GM12878 (cell line): ENCODE measurements at regions not wholly inside any gene's neighbourhood (a gene's known extent, or its start where the extent isn't known, plus 50 kb on each side); places are given as distances from the start of the nearest gene placed in this dataset.

ENCODE experiments used
- ATAC-seq: fragments of 200-7000 bp; cut with Tn5 transposase; 3 replicates; pipeline ENCODE4 v1.9.1; 2020; ENCODE audit warnings: mild to moderate bottlenecking, moderate library complexity
- BruUV-seq: library from RNA; stranded (reverse); fragments of 400-500 nt; replicated peaks from 2 replicates; lab custom pipeline; 2021; lab: Mats Ljungman, UMichigan
- CTCF ChIA-PET: fragments of 300-600 bp; sonication (Branson Sonifier 250); formaldehyde crosslinking; extraction: SDS; loops from one replicate; lab custom pipeline; 2021; ENCODE audit warnings: inconsistent platforms; lab: Yijun Ruan, JAX
- POLR2A ChIA-PET: fragments of 350-600 bp; formaldehyde crosslinking; extraction: SDS; loops from one replicate; lab custom pipeline; 2021; ENCODE audit warnings: inconsistent platforms; lab: Charles Lee
- RAD21 ChIA-PET: fragments of 300-600 bp; sonication (Branson Sonifier 250); formaldehyde crosslinking; loops from one replicate; lab custom pipeline; 2023; ENCODE audit warnings: antibody characterized with exemption; ENCODE audit not compliant: unreplicated experiment; lab: Charles Lee
- SMC1A ChIA-PET: fragments of 300-600 bp; sonication (Branson Sonifier 250); formaldehyde crosslinking; loops from one replicate; lab custom pipeline; 2023; ENCODE audit not compliant: unreplicated experiment, uncharacterized antibody; lab: Charles Lee
- DNase-seq: peaks from one replicate; pipeline ENCODE4 v3.0.0-alpha.2; 2011; ENCODE audit warnings: low read depth, low spot score
- FAIRE-seq: peaks from 3 replicates; lab custom pipeline; 2011; peaks lifted over from hg19 to GRCh38; lab: Jason Lieb, UNC
- H2AFZ ChIP-seq: 2 replicates; pipeline ENCODE4 v1.6.0; 2011; ENCODE audit warnings: low read depth, low read length, control low read depth; ENCODE audit not compliant: control insufficient read depth
- H3K27ac ChIP-seq: 2 replicates; pipeline ENCODE4 v1.5.1; 2011; ENCODE audit warnings: control low read depth; ENCODE audit not compliant: control insufficient read depth, insufficient read depth
- H3K27me3 ChIP-seq, 2 experiments: replicated peaks in 1 of 2; 2 replicates each; pipeline versions ENCODE4 v1.6.0 to v1.6.1; 2011; ENCODE audit warnings: low read length in 1 of 2; ENCODE audit not compliant: control insufficient read depth in 2 of 2, insufficient read depth in 2 of 2
- H3K36me3 ChIP-seq, 2 experiments: 2 replicates each; pipeline ENCODE4 v1.5.1; 2011; ENCODE audit warnings: low read length in 1 of 2; ENCODE audit not compliant: control insufficient read depth in 2 of 2, insufficient read depth in 2 of 2
- H3K4me1 ChIP-seq: 2 replicates; pipeline ENCODE4 v1.6.1; 2011; ENCODE audit warnings: mild to moderate bottlenecking, low read length, moderate library complexity, mixed read lengths; ENCODE audit not compliant: control insufficient read depth, insufficient read depth
- H3K4me2 ChIP-seq: 2 replicates; pipeline ENCODE4 v1.6.0; 2011; ENCODE audit warnings: control low read depth; ENCODE audit not compliant: control insufficient read depth, insufficient read depth
- H3K4me3 ChIP-seq: fragments of 200-600 bp; sonication (generic); 2 replicates; pipeline ENCODE4 v1.5.1; 2016
- H3K79me2 ChIP-seq: 2 replicates; pipeline ENCODE4 v1.6.0; 2011; ENCODE audit warnings: low read length; ENCODE audit not compliant: control insufficient read depth, insufficient read depth
- H3K9ac ChIP-seq: 2 replicates; pipeline ENCODE4 v1.8.0; 2011; ENCODE audit warnings: low read length, control low read depth, mixed read lengths; ENCODE audit not compliant: control insufficient read depth, insufficient read depth
- H3K9me3 ChIP-seq: replicated peaks from 3 replicates; pipeline ENCODE4 v1.5.1; 2011; ENCODE audit warnings: mild to moderate bottlenecking, low read length; ENCODE audit not compliant: control insufficient read depth, insufficient read depth
- H4K20me1 ChIP-seq: 2 replicates; pipeline ENCODE4 v1.6.0; 2011; ENCODE audit not compliant: control insufficient read depth, insufficient read depth
- CBX3 ChIP-seq: fragments of 200-600 bp; sonication (generic); IDR thresholded peaks from 2 replicates; pipeline ENCODE4 v1.6.1; 2016; ENCODE audit warnings: low read depth, borderline replicate concordance
- HSF1 ChIP-seq: fragments of 150-350 bp; IDR thresholded peaks from 2 replicates; pipeline ENCODE4 v1.6.1; 2014; ENCODE audit warnings: mild to moderate bottlenecking, low read depth, low read length
- NFYA ChIP-seq: IDR thresholded peaks from 2 replicates; pipeline ENCODE4 v1.6.1; 2011; ENCODE audit warnings: low read depth, mild to moderate bottlenecking, low read length, improper control_type of control experiment, borderline replicate concordance
- RB1 ChIP-seq: fragments of 450-650 bp; formaldehyde crosslinking; IDR thresholded peaks from 2 replicates; pipeline ENCODE4 v1.6.1; 2017; ENCODE audit warnings: mild to moderate bottlenecking, borderline replicate concordance
- RBBP5 ChIP-seq: fragments of 200-600 bp; sonication (generic); conservative IDR thresholded peaks from 2 replicates; pipeline ENCODE4 v1.6.1; 2016
- SPI1 ChIP-seq: IDR thresholded peaks from 2 replicates; pipeline ENCODE4 v1.6.1; 2011; ENCODE audit warnings: low read depth, mild to moderate bottlenecking, low read length, moderate library complexity, borderline replicate concordance; ENCODE audit not compliant: insufficient read depth
- WGBS: methylation state at CpG from one replicate; pipeline ENCODE4 v1.1.6; 2016; ENCODE audit warnings: low lambda C conversion rate; ENCODE audit not compliant: insufficient replicate concordance, insufficient coverage; ENCODE audit errors: missing lambda C conversion rate; 5-methylcytosine and 5-hydroxymethylcytosine counted together
- in situ Hi-C: fragments of 300-500 bp; cut with MboI; formaldehyde crosslinking; loops from 9 replicates; pipeline ENCODE4 v1.14.3; 2018; ENCODE audit warnings: mixed read lengths
- intact Hi-C: fragments of 100-400 bp; cut with micrococcal nuclease; formaldehyde crosslinking; loops from one replicate; pipeline ENCODE4 v1.14.2; 2022; ENCODE audit not compliant: unreplicated experiment
- TF ChIP-seq, protein P1 (sequence below): fragments of 450-650 bp; formaldehyde crosslinking; IDR thresholded peaks from 2 replicates; pipeline ENCODE4 v1.4.0; 2020; ENCODE audit warnings: mild to moderate bottlenecking, moderate library complexity

DNA sequence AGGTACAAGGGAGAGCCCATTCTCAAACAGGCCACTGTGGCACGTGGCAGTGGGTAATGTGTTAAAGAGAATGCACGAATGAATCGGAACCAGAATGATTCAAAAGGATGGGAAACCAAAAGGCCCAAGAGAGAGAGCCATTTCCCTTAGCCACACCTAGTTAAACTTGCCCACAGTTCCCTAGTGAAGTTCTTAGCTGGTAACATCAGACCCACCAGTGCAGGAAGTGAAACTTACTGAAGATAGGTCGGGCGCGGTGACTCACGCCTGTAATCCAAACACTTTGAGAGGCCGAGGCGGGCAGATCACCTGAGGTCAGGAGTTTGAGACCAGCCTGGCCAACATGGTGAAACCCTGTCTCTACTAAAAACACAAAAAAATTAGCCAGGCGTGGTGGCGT is 97.1 kb downstream of the MEX3B start:
- in situ Hi-C loops = no loop called here
- ChIA-PET CTCF (no interaction called here), SMC1A (no interaction called here), POLR2A (no interaction called here), RAD21 (no interaction called here)
- no peak overlapping the region for H2AFZ ChIP-seq
- no TSS peak for BruUV-seq
- WGBS = 19% methylated on average over 11 of the region's 11 CpGs
- ATAC-seq = peak; percentile 78
- FAIRE-seq = no peak
- H3K36me3 ChIP-seq = no peaks in the 10 kb centered on the region
- no peaks in the 10 kb centered on the region for H3K79me2 ChIP-seq
- no peak overlapping the region for H3K4me3 ChIP-seq
- H3K9me3 ChIP-seq = no peaks in the 10 kb centered on the region
- no peak for TF ChIP-seq HSF1
- peak; percentile 57; the same call in 1 of the 2 replicates for TF ChIP-seq SPI1
- H3K9ac ChIP-seq = no peak overlapping the region
- H3K27ac ChIP-seq = no peak overlapping the region
- DNase-seq = peak; percentile 20
- intact Hi-C loops = no loop called here
- H3K4me2 ChIP-seq = no peak overlapping the region
- H3K4me1 ChIP-seq = no peaks in the 10 kb centered on the region
- H4K20me1 ChIP-seq = no peaks in the 10 kb centered on the region
- H3K27me3 ChIP-seq = no peaks in the 10 kb centered on the region

- ChIA-PET RAD21 (no interaction called here), POLR2A (no interaction called here), SMC1A (interaction anchor here (1.0 kb wide), 1 partner anchor 10 kb away, joined by 3 read pairs; no protein-coding TSS in a partner anchor), CTCF (no interaction called here)
- no peak for FAIRE-seq
- intact Hi-C loops = no loop called here
- Histone ChIP-seq H3K4me2 (no peak overlapping the region), H3K79me2 (no peaks in the 10 kb centered on the region), H3K9ac (no peak overlapping the region), H3K4me3 (no peak overlapping the region), H3K27me3 (no peaks in the 10 kb centered on the region), H3K27ac (no peak overlapping the region), H3K36me3 (no peaks in the 10 kb centered on the region), H2AFZ (no peak overlapping the region), H3K4me1 (no peaks in the 10 kb centered on the region), H4K20me1 (no peaks in the 10 kb centered on the region), H3K9me3 (no peaks in the 10 kb centered on the region)
- ATAC-seq = no peak
- no TSS peak for BruUV-seq
- DNase-seq = no peak
- TF ChIP-seq CBX3 = no peak
- no peak for TF ChIP-seq NFYA
- no peak for TF ChIP-seq RBBP5
- no peak for TF ChIP-seq RB1
- TF ChIP-seq, protein P1, sequence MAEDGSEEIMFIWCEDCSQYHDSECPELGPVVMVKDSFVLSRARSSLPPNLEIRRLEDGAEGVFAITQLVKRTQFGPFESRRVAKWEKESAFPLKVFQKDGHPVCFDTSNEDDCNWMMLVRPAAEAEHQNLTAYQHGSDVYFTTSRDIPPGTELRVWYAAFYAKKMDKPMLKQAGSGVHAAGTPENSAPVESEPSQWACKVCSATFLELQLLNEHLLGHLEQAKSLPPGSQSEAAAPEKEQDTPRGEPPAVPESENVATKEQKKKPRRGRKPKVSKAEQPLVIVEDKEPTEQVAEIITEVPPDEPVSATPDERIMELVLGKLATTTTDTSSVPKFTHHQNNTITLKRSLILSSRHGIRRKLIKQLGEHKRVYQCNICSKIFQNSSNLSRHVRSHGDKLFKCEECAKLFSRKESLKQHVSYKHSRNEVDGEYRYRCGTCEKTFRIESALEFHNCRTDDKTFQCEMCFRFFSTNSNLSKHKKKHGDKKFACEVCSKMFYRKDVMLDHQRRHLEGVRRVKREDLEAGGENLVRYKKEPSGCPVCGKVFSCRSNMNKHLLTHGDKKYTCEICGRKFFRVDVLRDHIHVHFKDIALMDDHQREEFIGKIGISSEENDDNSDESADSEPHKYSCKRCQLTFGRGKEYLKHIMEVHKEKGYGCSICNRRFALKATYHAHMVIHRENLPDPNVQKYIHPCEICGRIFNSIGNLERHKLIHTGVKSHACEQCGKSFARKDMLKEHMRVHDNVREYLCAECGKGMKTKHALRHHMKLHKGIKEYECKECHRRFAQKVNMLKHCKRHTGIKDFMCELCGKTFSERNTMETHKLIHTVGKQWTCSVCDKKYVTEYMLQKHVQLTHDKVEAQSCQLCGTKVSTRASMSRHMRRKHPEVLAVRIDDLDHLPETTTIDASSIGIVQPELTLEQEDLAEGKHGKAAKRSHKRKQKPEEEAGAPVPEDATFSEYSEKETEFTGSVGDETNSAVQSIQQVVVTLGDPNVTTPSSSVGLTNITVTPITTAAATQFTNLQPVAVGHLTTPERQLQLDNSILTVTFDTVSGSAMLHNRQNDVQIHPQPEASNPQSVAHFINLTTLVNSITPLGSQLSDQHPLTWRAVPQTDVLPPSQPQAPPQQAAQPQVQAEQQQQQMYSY (CRISPR knock-in tag) = no peak
- 98% methylated on average over 4 of the region's 8 CpGs for WGBS
- in situ Hi-C loops = no loop called here
Measured at GRCh38 chr15:81948222-81948621, 97.6 kb downstream of the MEX3B start.
